Endothelial cell of umbilical vein (primary cell): ENCODE measurements at regions not wholly inside any gene's neighbourhood (a gene's known extent, or its start where the extent isn't known, plus 50 kb on each side); places are given as distances from the start of the nearest gene placed in this dataset.

ENCODE experiments used
- BruUV-seq: library from RNA; stranded (reverse); fragments of 400-500 nt; replicated peaks from 2 replicates; lab custom pipeline; 2021; lab: Mats Ljungman, UMichigan
- CTCF ChIA-PET: fragments of 300-600, 350-600 bp; sonication (Branson Sonifier 250); formaldehyde crosslinking; loops from one replicate; lab custom pipeline; 2021; ENCODE audit warnings: antibody characterized with exemption, inconsistent platforms; lab: Charles Lee
- POLR2A ChIA-PET: fragments of 300-600, 350-600 bp; sonication (Branson Sonifier 250); formaldehyde crosslinking; loops from one replicate; lab custom pipeline; 2021; ENCODE audit warnings: antibody characterized with exemption, inconsistent platforms; lab: Charles Lee
- DNase-seq: peaks from one replicate; pipeline ENCODE4 v3.0.0-alpha.2; 2011; ENCODE audit warnings: low read depth, low spot score
- FAIRE-seq: peaks from 2 replicates; lab custom pipeline; 2011; peaks lifted over from hg19 to GRCh38; lab: Jason Lieb, UNC
- H2AFZ ChIP-seq: 2 replicates; pipeline ENCODE4 v1.6.0; 2012; ENCODE audit warnings: low read depth, low read length, control low read depth, inconsistent platforms
- H3K27ac ChIP-seq: 2 replicates; pipeline ENCODE4 v1.5.1; 2011; ENCODE audit warnings: low read depth, mild to moderate bottlenecking, control low read depth, low read length, moderate library complexity; ENCODE audit not compliant: insufficient read depth
- H3K27me3 ChIP-seq, 2 experiments: 2 replicates each; pipeline versions ENCODE4 v1.6.0 to v1.6.1; 2011; ENCODE audit warnings: low read length in 2 of 2, mixed read lengths in 1 of 2; ENCODE audit not compliant: control insufficient read depth in 2 of 2, insufficient read depth in 2 of 2
- H3K36me3 ChIP-seq, 2 experiments: 2 replicates in 1 of 2; 3 replicates in 1 of 2; pipeline ENCODE4 v1.5.1; 2011; ENCODE audit warnings: low read length in 2 of 2, mild to moderate bottlenecking in 1 of 2, moderate library complexity in 1 of 2; ENCODE audit not compliant: control insufficient read depth in 2 of 2, insufficient read depth in 2 of 2; ENCODE audit errors: extremely low read depth in 1 of 2
- H3K4me1 ChIP-seq: 3 replicates; pipeline ENCODE4 v1.5.1; 2011; ENCODE audit warnings: mild to moderate bottlenecking, low read length; ENCODE audit not compliant: control insufficient read depth, insufficient read depth; ENCODE audit errors: extremely low read depth
- H3K4me2 ChIP-seq: 2 replicates; pipeline ENCODE4 v1.6.1; 2011; ENCODE audit warnings: low read length, control low read depth, mixed read lengths; ENCODE audit not compliant: insufficient read depth
- H3K4me3 ChIP-seq, 3 experiments: fragments of 200-600 bp in 1 of 3; sonication (generic), shearing (Covaris generic) in 1 of 3; replicated peaks in 1 of 3; 2 replicates each; pipeline ENCODE4 v1.5.1; 2011 to 2016; ENCODE audit warnings: control low read depth in 3 of 3, low read length in 3 of 3, mild to moderate bottlenecking in 2 of 3, inconsistent platforms in 1 of 3, low read depth in 1 of 3, moderate library complexity in 1 of 3; ENCODE audit not compliant: insufficient read depth in 1 of 3
- H3K79me2 ChIP-seq: 2 replicates; pipeline ENCODE4 v1.6.0; 2012; ENCODE audit warnings: low read length, inconsistent platforms; ENCODE audit not compliant: control insufficient read depth, insufficient read depth
- H3K9ac ChIP-seq: replicated peaks from 2 replicates; pipeline ENCODE3; 2011; ENCODE audit warnings: low read length, control low read depth; ENCODE audit not compliant: insufficient read depth; ENCODE audit errors: extremely low read depth
- H3K9me1 ChIP-seq: replicated peaks from 3 replicates; pipeline ENCODE4 v1.6.0; 2011; ENCODE audit warnings: mild to moderate bottlenecking, low read length; ENCODE audit not compliant: control insufficient read depth, insufficient read depth; ENCODE audit errors: extremely low read depth
- H3K9me3 ChIP-seq: replicated peaks from 2 replicates; pipeline ENCODE4 v1.5.1; 2012; ENCODE audit warnings: low read length, inconsistent platforms; ENCODE audit not compliant: control insufficient read depth, insufficient read depth
- H4K20me1 ChIP-seq: replicated peaks from 2 replicates; pipeline ENCODE3; 2011; ENCODE audit warnings: mild to moderate bottlenecking, low read length; ENCODE audit not compliant: control insufficient read depth, insufficient read depth; ENCODE audit errors: extremely low read depth
- EZH2 ChIP-seq: IDR thresholded peaks from 2 replicates; pipeline ENCODE4 v1.6.1; 2012; ENCODE audit warnings: borderline replicate concordance, low read depth, mild to moderate bottlenecking, moderate library complexity, low read length, inconsistent platforms; ENCODE audit not compliant: severe bottlenecking
- FOS ChIP-seq: IDR thresholded peaks from 2 replicates; pipeline ENCODE4 v1.6.1; 2011; ENCODE audit warnings: mild to moderate bottlenecking, low read length, moderate library complexity, borderline replicate concordance; ENCODE audit not compliant: insufficient read depth
- GATA2 ChIP-seq: IDR thresholded peaks from 2 replicates; pipeline ENCODE4 v1.7.0; 2011; ENCODE audit warnings: low read depth, mild to moderate bottlenecking, moderate library complexity, mixed read lengths, low read length; ENCODE audit not compliant: insufficient read length, insufficient read depth
- JUN ChIP-seq: IDR thresholded peaks from 2 replicates; pipeline ENCODE4 v1.6.1; 2011; ENCODE audit warnings: borderline replicate concordance, low read depth; ENCODE audit not compliant: insufficient read length, insufficient read depth
- MAX ChIP-seq: IDR thresholded peaks from 2 replicates; pipeline ENCODE4 v1.6.1; 2011; ENCODE audit not compliant: insufficient read depth, insufficient read length
- MYC ChIP-seq: IDR thresholded peaks from one replicate; pipeline ENCODE4 v1.6.1; 2011; ENCODE audit warnings: mild to moderate bottlenecking, low read depth, low read length
- POLR2A ChIP-seq: IDR thresholded peaks from 2 replicates; pipeline ENCODE4 v1.6.1; 2012; ENCODE audit warnings: low read depth, mild to moderate bottlenecking, control low read depth, low read length
- POLR2AphosphoS5 ChIP-seq: IDR thresholded peaks from 2 replicates; pipeline ENCODE4 v1.6.1; 2012; ENCODE audit warnings: low read depth, mild to moderate bottlenecking, control low read depth, low read length, moderate library complexity; ENCODE audit not compliant: insufficient read depth
- dilution Hi-C: fragments of 300-500 bp; cut with MboI; formaldehyde crosslinking; loops from one replicate; pipeline ENCODE4 v1.15.0; 2019; ENCODE audit warnings: low sequenced_read_pairs; ENCODE audit not compliant: extremely low pct_ligation_motif_present
- intact Hi-C: fragments of 100-400 bp; cut with micrococcal nuclease; formaldehyde crosslinking; loops from one replicate; pipeline ENCODE4 v1.10.0; 2022
- TF ChIP-seq, protein P1 (sequence below), 2 donors: IDR thresholded peaks; 1 replicate in 1 of 2; 2 replicates in 1 of 2; pipeline ENCODE4 v1.5.1; 2011; ENCODE audit warnings: low read length in 2 of 2, mild to moderate bottlenecking in 2 of 2, moderate library complexity in 2 of 2, control low read depth in 1 of 2, inconsistent platforms in 1 of 2, low read depth in 1 of 2; ENCODE audit not compliant: insufficient read depth in 1 of 2; ENCODE audit errors: extremely low read depth in 1 of 2

DNA sequence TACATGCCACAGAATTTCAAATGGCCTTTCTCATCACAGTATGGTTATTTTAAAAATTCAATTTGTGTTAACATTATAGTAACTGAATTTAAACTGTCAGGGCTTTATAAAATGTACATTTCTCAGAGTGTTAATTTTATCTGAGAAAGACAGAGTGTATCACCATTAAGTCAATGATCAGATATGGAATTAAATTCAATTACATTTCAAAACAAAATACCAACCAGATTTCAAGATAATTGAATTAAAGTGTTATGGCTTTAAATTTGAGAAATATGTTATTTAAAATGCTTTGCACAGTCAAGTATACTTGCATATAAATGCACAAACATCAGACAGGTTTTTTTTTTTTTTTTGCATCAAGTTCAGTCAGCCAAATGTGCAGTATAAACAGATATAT is 1574.4 kb downstream of the BRINP3 start:
- dilution Hi-C loops (no loop called here), intact Hi-C loops (no loop called here)
- H3K9me3 ChIP-seq: no peaks in the 10 kb centered on the region
- no peak overlapping the region for H2AFZ ChIP-seq
- H3K36me3 ChIP-seq: no peaks in the 10 kb centered on the region
- no peak for TF ChIP-seq MAX
- no peak for TF ChIP-seq POLR2AphosphoS5
- TF ChIP-seq POLR2A: no peak
- TF ChIP-seq, protein P1, sequence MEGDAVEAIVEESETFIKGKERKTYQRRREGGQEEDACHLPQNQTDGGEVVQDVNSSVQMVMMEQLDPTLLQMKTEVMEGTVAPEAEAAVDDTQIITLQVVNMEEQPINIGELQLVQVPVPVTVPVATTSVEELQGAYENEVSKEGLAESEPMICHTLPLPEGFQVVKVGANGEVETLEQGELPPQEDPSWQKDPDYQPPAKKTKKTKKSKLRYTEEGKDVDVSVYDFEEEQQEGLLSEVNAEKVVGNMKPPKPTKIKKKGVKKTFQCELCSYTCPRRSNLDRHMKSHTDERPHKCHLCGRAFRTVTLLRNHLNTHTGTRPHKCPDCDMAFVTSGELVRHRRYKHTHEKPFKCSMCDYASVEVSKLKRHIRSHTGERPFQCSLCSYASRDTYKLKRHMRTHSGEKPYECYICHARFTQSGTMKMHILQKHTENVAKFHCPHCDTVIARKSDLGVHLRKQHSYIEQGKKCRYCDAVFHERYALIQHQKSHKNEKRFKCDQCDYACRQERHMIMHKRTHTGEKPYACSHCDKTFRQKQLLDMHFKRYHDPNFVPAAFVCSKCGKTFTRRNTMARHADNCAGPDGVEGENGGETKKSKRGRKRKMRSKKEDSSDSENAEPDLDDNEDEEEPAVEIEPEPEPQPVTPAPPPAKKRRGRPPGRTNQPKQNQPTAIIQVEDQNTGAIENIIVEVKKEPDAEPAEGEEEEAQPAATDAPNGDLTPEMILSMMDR (IDR thresholded peaks at IDR 0.05; ENCODE audit: extremely low read depth in 1 of 2, insufficient read depth in 1 of 2, low read depth in 1 of 2, low read length in 2 of 2): no peak
- TF ChIP-seq JUN: no peak
- TF ChIP-seq EZH2: no peak
- no peak for TF ChIP-seq FOS
- no peak for TF ChIP-seq GATA2
- TF ChIP-seq MYC: no peak
- DNase-seq (no peak), FAIRE-seq (no peak)
- H3K9me1 ChIP-seq: no peaks in the 10 kb centered on the region
- no peaks in the 10 kb centered on the region for H3K4me1 ChIP-seq
- no peaks in the 10 kb centered on the region for H4K20me1 ChIP-seq
- no peak overlapping the region for H3K9ac ChIP-seq
- POLR2A ChIA-PET: no interaction called here
- no peak overlapping the region for H3K27ac ChIP-seq
- no peaks in the 10 kb centered on the region for H3K79me2 ChIP-seq
- no peaks in the 10 kb centered on the region for H3K27me3 ChIP-seq
- CTCF ChIA-PET: interaction anchor here (0.7 kb wide), 1 partner anchor 287 kb away, joined by 6 read pairs; no protein-coding TSS in a partner anchor
- H3K4me2 ChIP-seq: no peak overlapping the region
- H3K4me3 ChIP-seq: no peak overlapping the region
- no TSS peak for BruUV-seq
